Putamen (tissue), 1 donor: ENCODE measurements at regions not wholly inside any gene's neighbourhood (a gene's known extent, or its start where the extent isn't known, plus 50 kb on each side); places are given as distances from the start of the nearest gene placed in this dataset.
"Not testable (repeated sequence)": the region's sequence is repeated elsewhere in the genome, so short reads cannot be mapped to it uniquely, and the experiment has no call there.

Experiments used
- DNase-seq: peaks from one replicate; pipeline ENCODE4 v3.0.0-alpha.2; 2016; ENCODE audit warnings: low spot score

- no peak for DNase-seq
These were observed 614.5 kb downstream of the MAT2B start for GRCh38 chr5:164119806-164120447.

DNA sequence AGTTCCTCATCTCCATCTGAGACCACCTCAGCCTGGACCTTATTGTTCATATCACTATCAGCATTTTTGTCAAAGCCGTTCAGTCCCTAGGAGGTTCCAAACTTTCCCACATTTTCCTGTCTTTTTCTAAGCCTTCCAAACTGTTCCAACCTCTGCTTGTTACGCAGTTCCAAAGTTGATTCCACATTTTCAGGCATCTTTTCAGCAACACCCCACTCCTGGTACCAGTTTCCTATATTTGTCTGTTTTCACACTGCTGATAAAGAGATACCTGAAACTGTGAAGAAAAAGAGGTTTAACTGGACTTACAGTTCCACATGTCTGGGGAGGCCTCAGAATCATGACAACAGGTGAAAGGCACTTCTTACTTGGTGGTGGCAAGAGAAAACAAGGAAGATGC, 622.1 kb downstream of the MAT2B start:
- no peak for DNase-seq

GRCh38 chr5:164132358-164132757, 626.9 kb downstream of the MAT2B start:
- DNase-seq, result no peak

DNA sequence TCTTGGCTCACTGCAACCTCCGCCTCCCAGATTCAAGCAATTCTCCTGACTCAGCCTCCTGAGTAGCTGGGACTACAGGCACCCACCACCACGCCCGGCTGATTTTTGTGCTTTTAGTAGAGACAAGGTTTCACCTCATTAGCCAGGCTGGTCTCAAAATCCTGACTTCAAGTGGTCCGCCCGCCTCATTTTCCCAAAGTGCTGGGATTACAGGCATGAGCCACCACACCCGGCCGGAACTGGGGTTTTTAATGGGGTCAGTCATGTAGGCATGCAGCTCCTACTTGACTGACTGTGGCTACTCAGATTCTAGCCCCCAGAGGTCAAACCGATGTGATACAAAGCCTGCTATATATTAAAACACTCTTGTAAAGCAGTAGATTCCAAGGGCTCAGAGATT, 631.7 kb downstream of the MAT2B start:
- DNase-seq, result no peak

GRCh38 chr5:164139423-164139822, 634.0 kb downstream of the MAT2B start:
- DNase-seq, result no peak

- DNase-seq, result no peak
These were observed 640.0 kb downstream of the MAT2B start for GRCh38 chr5:164145458-164145857.

DNA sequence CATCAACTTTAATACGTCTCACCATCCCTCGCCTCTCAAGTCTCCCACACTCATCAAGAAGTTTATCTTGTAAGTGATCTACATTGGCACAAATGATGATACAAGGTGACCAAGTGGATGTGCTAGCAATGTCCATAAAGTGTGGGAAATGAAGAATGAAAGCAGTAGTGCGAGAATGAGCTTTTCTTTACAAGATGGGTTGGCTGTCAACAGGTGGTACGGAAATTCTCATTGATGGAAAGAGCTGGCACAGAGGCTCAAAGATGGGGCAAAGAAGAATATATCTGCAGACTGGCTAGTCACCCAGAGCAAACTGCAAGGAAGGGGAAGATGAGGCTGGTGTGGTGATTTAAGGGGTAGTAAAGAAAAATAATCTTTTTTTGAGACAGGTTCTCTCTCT, 640.8 kb downstream of the MAT2B start:
- no peak for DNase-seq

DNA sequence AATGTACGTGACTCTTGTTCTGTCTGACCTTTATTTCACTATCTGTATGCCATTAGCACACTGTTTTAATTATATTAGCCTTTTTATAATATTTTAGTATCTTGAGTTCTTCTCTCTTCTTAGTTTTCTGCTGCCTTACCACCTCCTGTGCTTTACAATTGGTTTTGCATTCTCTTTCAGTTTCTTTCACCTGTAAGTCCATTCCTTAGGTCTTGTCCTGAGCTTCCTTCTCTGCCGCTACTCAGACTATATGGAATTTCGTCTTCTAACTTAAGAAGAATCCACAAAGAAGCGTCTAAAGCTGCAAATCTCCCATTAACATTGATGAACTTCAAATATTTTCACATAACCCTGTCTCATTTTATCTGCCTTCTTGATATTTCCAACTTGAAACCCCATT, 642.9 kb downstream of the MAT2B start:
- no peak for DNase-seq

DNA sequence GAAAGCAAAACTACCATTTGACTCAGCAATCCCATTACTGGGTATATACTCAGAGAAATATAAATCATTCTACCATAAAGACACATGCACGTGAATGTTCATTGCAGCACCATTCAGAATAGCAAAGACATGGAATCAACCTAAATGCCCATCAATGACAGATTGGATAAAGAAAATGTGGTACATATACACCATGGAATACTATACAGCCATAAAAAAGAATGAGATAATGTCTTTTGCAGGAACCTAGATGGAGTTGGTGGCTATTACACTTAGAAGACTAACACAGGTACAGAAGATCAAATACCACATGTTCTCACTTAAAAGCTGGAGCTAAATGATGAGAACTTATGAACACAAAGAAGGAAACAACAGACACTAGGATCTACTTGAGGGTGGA, 647.1 kb downstream of the MAT2B start:
- DNase-seq, result not testable (repeated sequence)

- no peak for DNase-seq
These were observed 648.2 kb downstream of the MAT2B start for GRCh38 chr5:164153469-164154172.

GRCh38 chr5:164170814-164171213, 665.4 kb downstream of the MAT2B start:
- no peak for DNase-seq

- no peak for DNase-seq
These were observed 669.7 kb downstream of the MAT2B start for GRCh38 chr5:164175083-164175482.

GRCh38 chr5:164179406-164179805, 674.0 kb downstream of the MAT2B start:
- no peak for DNase-seq

- no peak for DNase-seq
These were observed 676.2 kb downstream of the MAT2B start for GRCh38 chr5:164181604-164182003.

DNA sequence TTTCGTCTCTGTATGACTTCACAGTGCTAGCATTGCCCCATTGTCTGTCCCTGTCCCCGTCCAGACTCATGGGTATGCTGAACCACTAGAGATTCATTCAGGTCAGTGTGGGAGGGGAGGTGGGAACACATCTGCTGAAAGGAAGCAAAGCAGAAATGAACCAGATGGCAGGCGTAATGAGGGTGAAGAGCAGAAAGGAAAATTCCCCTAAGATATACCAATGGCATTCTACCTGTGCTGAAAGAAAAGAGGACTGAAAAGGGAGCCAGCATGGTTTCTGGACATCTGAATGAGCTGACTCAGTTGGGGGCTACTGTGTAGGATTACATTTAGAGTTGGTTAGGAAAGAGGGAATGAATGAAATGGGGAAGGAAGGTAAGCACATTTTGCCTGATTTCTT, 678.7 kb downstream of the MAT2B start:
- no peak for DNase-seq

- DNase-seq, result no peak
These were observed 679.6 kb downstream of the MAT2B start for GRCh38 chr5:164185000-164185399.

DNA sequence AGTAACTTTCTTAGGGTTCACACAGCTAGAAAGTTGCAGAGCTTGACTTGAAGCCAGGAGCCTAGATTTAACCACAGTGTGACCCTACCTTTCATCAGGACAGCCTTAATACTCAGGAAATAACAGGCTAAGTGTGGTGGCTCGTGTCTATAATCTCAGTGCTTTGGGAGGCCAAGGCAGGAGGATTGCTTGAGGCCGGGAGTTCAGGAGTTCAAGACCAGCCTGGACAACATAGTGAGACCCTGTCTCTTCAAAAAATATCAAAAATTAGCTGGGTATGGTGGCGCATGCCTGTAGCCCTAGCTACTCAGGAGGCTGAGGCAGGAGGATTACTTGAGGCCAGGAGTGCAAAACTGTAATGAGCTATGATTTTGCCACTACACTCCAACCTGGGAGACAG, 681.1 kb downstream of the MAT2B start:
- no peak for DNase-seq

DNA sequence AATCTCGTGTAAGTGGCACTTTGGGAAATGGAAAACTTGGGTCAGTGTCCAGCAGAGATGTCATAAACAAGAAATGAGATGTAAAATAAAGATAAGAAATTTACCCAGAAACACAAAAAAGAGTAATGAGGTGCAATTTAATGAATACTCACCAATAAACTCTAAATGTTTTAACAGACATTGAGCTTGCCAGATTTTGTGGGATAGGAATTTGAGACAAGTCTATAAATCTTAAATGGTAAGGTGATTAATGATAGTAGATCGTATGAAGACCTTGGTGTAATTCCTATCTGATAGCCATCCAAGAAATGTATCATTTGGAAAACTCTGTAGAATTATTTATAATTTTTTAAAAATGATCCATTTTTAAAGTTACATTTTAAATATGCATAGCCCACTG, 682.4 kb downstream of the MAT2B start:
- no peak for DNase-seq

DNA sequence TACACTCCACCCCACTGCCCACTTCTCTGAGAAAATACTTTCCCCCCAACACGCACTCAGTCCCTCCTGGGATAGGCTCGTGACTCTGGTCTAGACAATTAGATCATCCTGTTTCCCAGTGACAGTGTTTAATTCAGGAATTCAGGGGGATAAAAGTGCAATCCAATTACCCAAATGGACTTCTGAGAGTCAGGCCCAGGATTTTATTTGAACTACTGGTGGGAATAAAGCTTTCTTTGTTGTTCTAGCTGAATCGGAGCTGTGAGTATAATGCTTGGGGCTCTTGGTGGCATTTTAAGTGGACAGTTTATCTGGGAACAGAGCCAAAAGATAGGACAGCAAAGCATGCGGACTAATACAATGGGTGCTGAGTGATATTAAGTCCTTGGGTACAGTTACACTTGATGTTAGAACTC, 683.3 kb downstream of the MAT2B start:
- DNase-seq, result no peak

DNA sequence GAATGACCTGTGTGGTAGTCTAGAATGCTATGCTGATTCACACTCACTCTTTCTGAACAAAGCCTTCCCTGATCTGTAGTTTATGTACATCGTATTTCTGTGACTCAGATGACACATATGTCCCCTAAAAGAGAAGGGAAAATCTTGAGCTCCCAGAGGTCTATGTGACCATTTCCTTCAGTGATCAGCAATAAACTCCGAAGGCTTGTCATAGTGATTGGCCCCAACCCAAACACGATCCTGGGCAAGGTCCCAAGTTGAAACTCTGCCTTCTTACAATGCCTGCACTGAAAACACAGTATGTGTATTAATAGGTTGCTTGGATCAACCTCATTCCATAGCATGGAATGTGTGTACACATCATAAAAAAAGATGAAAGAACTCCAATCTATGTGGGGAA, 685.8 kb downstream of the MAT2B start:
- DNase-seq, result no peak

- no peak for DNase-seq
These were observed 696.9 kb downstream of the MAT2B start for GRCh38 chr5:164202338-164202737.

DNA sequence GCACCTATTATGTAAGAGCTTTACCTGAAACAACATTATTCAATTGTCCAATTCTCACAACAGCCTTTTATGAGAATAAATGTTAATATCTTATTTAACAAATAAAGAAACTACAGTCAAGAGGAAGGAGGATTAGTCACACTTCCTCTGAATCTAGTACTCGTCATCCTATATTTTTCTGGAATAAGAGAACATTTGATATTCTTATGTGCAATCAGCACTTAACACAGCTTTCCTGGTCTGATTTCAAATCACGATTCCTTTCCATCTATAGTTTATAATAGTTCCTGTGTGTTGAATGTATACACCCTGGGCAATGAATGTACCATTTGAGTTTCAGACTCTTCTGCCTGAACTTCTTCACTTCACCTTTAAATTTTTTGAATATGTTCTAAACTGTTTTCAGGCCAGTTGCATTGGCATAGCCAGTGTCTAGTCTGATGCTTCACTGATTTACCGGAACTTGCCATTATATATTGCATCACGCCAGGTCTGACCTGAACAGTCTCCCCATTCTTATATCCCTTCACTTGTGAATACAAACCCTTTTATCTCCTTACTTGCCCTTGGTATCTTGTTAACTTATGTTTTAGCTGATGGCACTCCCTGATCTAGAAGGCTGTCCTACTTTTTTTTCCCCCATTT, 698.3 kb downstream of the MAT2B start:
- no peak for DNase-seq

DNA sequence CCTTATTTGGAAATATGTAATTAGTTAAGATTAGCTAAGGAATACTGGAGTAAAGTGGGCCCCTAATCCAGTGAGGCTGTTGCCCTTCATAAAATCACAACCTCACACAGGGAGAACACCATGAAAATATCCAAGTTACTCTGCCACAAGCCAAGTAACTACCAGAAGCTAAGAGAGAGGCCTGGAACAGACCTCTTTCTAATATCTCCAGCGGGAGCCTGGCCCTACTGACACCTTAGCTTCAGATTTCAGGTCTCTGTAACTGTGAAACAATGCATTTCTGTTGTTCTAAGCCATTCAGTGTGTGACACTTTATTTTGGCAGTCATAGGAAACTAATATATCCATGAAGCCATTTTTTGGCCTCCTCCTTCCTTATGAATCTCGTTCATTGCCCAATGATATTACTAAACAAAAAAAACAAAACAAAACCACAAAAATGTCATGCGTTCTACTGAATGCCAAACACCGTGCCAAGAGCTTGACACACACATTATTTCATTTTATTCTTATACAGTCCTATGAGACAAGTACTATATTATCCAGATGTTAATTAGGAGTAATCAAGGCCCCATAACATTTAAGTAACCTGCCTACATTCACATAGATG, 699.0 kb downstream of the MAT2B start:
- no peak for DNase-seq
